HepG2 (cell line): ENCODE measurements at regions not wholly inside any gene's neighbourhood (a gene's known extent, or its start where the extent isn't known, plus 50 kb on each side); places are given as distances from the start of the nearest gene placed in this dataset.

ENCODE experiments used
- ATAC-seq: fragments of 200-7000 bp; cut with Tn5 transposase; 3 replicates; pipeline ENCODE4 v1.9.1; 2020; ENCODE audit warnings: mild to moderate bottlenecking, moderate library complexity
- BruUV-seq: library from RNA; stranded (reverse); fragments of 400-500 nt; replicated peaks from 2 replicates; lab custom pipeline; 2021; lab: Mats Ljungman, UMichigan
- CTCF ChIA-PET: fragments of 300-600 bp; formaldehyde crosslinking; extraction: SDS; loops from one replicate; lab custom pipeline; 2021; ENCODE audit warnings: low total read pairs, inconsistent platforms, low intra/inter-chr PET ratio; lab: Yijun Ruan, JAX
- POLR2A ChIA-PET: fragments of 350-600 bp; sonication (Branson Sonifier 250); formaldehyde crosslinking; loops from one replicate; lab custom pipeline; 2020; ENCODE audit warnings: antibody characterized with exemption, inconsistent platforms; lab: Yijun Ruan, JAX
- DNase-seq: peaks from one replicate; pipeline ENCODE4 v3.0.0-alpha.2; 2015; ENCODE audit warnings: low spot score
- FAIRE-seq: peaks from 3 replicates; lab custom pipeline; 2011; peaks lifted over from hg19 to GRCh38; lab: Jason Lieb, UNC
- H2AFZ ChIP-seq: one replicate; pipeline ENCODE4 v1.6.1; 2011; ENCODE audit warnings: low read length, inconsistent platforms
- H3K27ac ChIP-seq: fragments of 300-600 bp; 3 replicates; pipeline ENCODE4 v1.8.0; 2011; ENCODE audit warnings: mixed run types, mild to moderate bottlenecking, mixed read lengths, low read length, inconsistent platforms; ENCODE audit not compliant: insufficient read depth; ENCODE audit errors: extremely low read length
- H3K27me3 ChIP-seq, 2 experiments: fragments of 200-600 bp in 1 of 2; 2 replicates in 1 of 2; 3 replicates in 1 of 2; pipeline versions ENCODE4 v1.6.0 to v1.8.0; 2011; ENCODE audit warnings: low read length in 2 of 2, mild to moderate bottlenecking in 2 of 2, moderate library complexity in 2 of 2, inconsistent platforms in 1 of 2; ENCODE audit not compliant: insufficient read depth in 2 of 2, control insufficient read depth in 1 of 2
- H3K36me3 ChIP-seq, 2 experiments: fragments of 200-600 bp in 1 of 2; replicated peaks in 1 of 2; 2 replicates in 1 of 2; 3 replicates in 1 of 2; pipeline versions ENCODE4 v1.5.1 to v1.8.0; 2011; ENCODE audit warnings: low read length in 2 of 2, inconsistent platforms in 1 of 2; ENCODE audit not compliant: insufficient read depth in 2 of 2, control insufficient read depth in 1 of 2
- H3K4me1 ChIP-seq: 2 replicates; pipeline ENCODE4 v1.5.1; 2012; ENCODE audit warnings: low read length, inconsistent platforms; ENCODE audit not compliant: insufficient read depth
- H3K4me2 ChIP-seq: 2 replicates; pipeline ENCODE4 v1.6.0; 2011; ENCODE audit warnings: low read depth, low read length, inconsistent platforms
- H3K4me3 ChIP-seq, 3 experiments: fragments of 200-600 bp in 1 of 3; sonication (generic), shearing (Covaris generic) in 1 of 3; replicated peaks in 1 of 3; 2 replicates each; pipeline ENCODE4 v1.5.1; 2011 to 2016; ENCODE audit warnings: low read length in 3 of 3, inconsistent platforms in 2 of 3, low read depth in 2 of 3, mild to moderate bottlenecking in 2 of 3, control low read depth in 1 of 3, mixed read lengths in 1 of 3; ENCODE audit not compliant: insufficient read depth in 1 of 3
- H3K79me2 ChIP-seq: one replicate; pipeline ENCODE4 v1.6.1; 2011; ENCODE audit warnings: low read length, inconsistent platforms; ENCODE audit not compliant: insufficient read depth
- H3K9ac ChIP-seq: 2 replicates; pipeline ENCODE4 v1.6.0; 2011; ENCODE audit warnings: mild to moderate bottlenecking, low read depth, low read length, inconsistent platforms; ENCODE audit not compliant: insufficient read depth
- H3K9me3 ChIP-seq: 2 replicates; pipeline ENCODE4 v1.5.1; 2012; ENCODE audit warnings: mild to moderate bottlenecking, low read length
- H4K20me1 ChIP-seq: 2 replicates; pipeline ENCODE4 v1.6.0; 2011; ENCODE audit warnings: inconsistent platforms, mild to moderate bottlenecking, low read length, moderate library complexity; ENCODE audit not compliant: insufficient read depth
- BHLHE40 ChIP-seq: IDR thresholded peaks from 2 replicates; pipeline ENCODE4 v1.6.1; 2011; ENCODE audit warnings: low read length, improper control_type of control experiment
- CCDC6 ChIP-seq: sonication (generic); formaldehyde crosslinking; IDR thresholded peaks from 2 replicates; pipeline ENCODE4 v1.8.1; 2022; ENCODE audit warnings: mild to moderate bottlenecking, missing genetic modification reagents, moderate library complexity
- FOSL2 ChIP-seq: sonication (generic); formaldehyde crosslinking; IDR thresholded peaks from 2 replicates; pipeline ENCODE4 v1.4.0; 2020; ENCODE audit warnings: missing genetic modification reagents
- GFI1 ChIP-seq: sonication (generic); formaldehyde crosslinking; IDR thresholded peaks from 2 replicates; pipeline ENCODE4 v1.5.0; 2020; ENCODE audit warnings: missing genetic modification reagents, mild to moderate bottlenecking, borderline replicate concordance
- HMGXB4 ChIP-seq, 2 experiments: sonication (generic) in 1 of 2; formaldehyde crosslinking in 1 of 2; IDR thresholded peaks; 2 replicates each; pipeline versions ENCODE4 v1.4.0 to v1.6.1; 2018 to 2020; ENCODE audit warnings: missing genetic modification reagents in 2 of 2, borderline replicate concordance in 1 of 2, low read depth in 1 of 2, mild to moderate bottlenecking in 1 of 2, missing biosample characterization in 1 of 2
- MAFK ChIP-seq, 2 experiments: IDR thresholded peaks in 1 of 2; conservative IDR thresholded peaks in 1 of 2; 2 replicates each; pipeline ENCODE4 v1.6.1; 2011; ENCODE audit warnings: improper control_type of control experiment in 2 of 2, low read length in 2 of 2
- MXI1 ChIP-seq: IDR thresholded peaks from 3 replicates; pipeline ENCODE4 v1.6.1; 2012; ENCODE audit warnings: low read depth, low read length, inconsistent platforms, borderline replicate concordance
- NFATC3 ChIP-seq: sonication (generic); formaldehyde crosslinking; IDR thresholded peaks from 2 replicates; pipeline ENCODE4 v1.5.1; 2020; ENCODE audit warnings: mild to moderate bottlenecking, missing genetic modification reagents
- RFX1 ChIP-seq: fragments of 450-650 bp; IDR thresholded peaks from 2 replicates; pipeline ENCODE4 v1.6.1; 2017
- ZBTB42 ChIP-seq: sonication (generic); formaldehyde crosslinking; IDR thresholded peaks from 2 replicates; pipeline ENCODE4 v1.5.0; 2020; ENCODE audit warnings: mild to moderate bottlenecking, missing genetic modification reagents
- ZKSCAN1 ChIP-seq: fragments of 150-350 bp; IDR thresholded peaks from 2 replicates; pipeline ENCODE4 v1.6.1; 2014; ENCODE audit warnings: low read length
- ZNF713 ChIP-seq: sonication (generic); formaldehyde crosslinking; IDR thresholded peaks from 2 replicates; pipeline ENCODE4 v1.4.0; 2020; ENCODE audit warnings: mild to moderate bottlenecking, missing genetic modification reagents
- ZNF773 ChIP-seq: sonication (generic); formaldehyde crosslinking; IDR thresholded peaks from 2 replicates; pipeline ENCODE4 v1.4.0; 2020; ENCODE audit warnings: missing genetic modification reagents, borderline replicate concordance
- ZNF839 ChIP-seq: sonication (generic); formaldehyde crosslinking; IDR thresholded peaks from 2 replicates; pipeline ENCODE4 v1.4.0; 2020; ENCODE audit warnings: missing genetic modification reagents, mild to moderate bottlenecking, borderline replicate concordance
- WGBS: methylation state at CpG from one replicate; pipeline ENCODE4 v1.1.6; 2017; ENCODE audit warnings: low lambda C conversion rate; 5-methylcytosine and 5-hydroxymethylcytosine counted together
- in situ Hi-C: cut with HindIII; loops from 2 replicates; pipeline ENCODE4 v1.10.0; 2017; ENCODE audit warnings: low pct_unique_long_range_greater_than_20kb; ENCODE audit not compliant: extremely low pct_ligation_motif_present
- intact Hi-C: fragments of 100-400 bp; cut with micrococcal nuclease; formaldehyde crosslinking; loops from one replicate; pipeline ENCODE4 v1.10.0; 2022; ENCODE audit not compliant: unreplicated experiment
- TF ChIP-seq, protein P1 (sequence below): sonication (generic); formaldehyde crosslinking; IDR thresholded peaks from 2 replicates; pipeline ENCODE4 v1.9.0; 2021; ENCODE audit warnings: missing genetic modification reagents, borderline replicate concordance

DNA sequence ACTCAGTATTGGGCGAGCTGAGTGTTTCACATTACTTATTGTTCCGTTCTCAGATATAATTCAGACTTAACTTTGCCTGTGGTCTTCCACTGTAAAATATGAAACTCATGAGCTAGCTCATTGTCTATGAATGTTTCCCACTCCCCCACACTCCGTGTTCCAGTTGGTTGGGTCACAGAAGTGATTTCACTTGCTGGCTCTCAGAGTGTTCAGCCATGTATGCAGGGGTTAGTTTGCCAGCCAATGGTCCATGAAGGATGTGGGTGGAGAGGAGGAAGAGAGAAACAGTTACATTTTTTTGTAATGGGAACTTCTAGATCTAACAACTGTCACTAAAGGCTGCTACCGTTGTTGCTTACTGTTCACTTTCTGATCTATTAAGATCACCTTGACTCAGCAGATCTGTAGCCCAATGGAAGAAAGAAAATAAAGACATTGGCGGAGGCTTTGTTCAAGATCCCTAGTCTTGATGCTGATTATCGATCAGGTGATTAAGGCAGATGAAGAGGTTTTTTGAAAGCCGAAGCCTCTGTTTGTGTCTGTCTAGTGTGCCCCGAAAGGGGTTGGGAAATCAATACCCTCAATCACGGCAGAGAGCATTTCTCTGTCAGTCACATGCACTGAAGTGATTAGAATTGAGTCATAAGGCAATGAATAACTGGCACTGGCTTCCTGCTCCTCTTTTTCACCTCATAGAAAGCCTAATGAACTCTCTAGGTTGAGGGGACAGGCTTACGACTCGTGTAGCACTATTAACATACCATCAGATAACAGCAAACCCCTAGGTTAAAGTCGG, 279.7 kb upstream of the FIGN start:
- in situ Hi-C loops (no loop called here), intact Hi-C loops (no loop called here)
- no peaks in the 10 kb centered on the region for H3K27me3 ChIP-seq
- POLR2A ChIA-PET, result no interaction called here
- H3K9ac ChIP-seq, result no peak overlapping the region
- ATAC-seq (peak; percentile 57), FAIRE-seq (no peak), DNase-seq (no peak)
- no peak overlapping the region for H3K4me3 ChIP-seq
- no peaks in the 10 kb centered on the region for H3K9me3 ChIP-seq
- TF ChIP-seq BHLHE40 (0 out of 2 replicates have a peak, but pooled peaks have one; percentile 37), GFI1 (CRISPR knock-in tag) (no peak), MAFK (conservative IDR thresholded peaks at IDR 0.05 in 1 of 2, IDR thresholded peaks at IDR 0.05 in 1 of 2; ENCODE audit: low read length in 2 of 2) (peak in 1 of 2 experiments; percentile 12; a peak in 1 of 4 replicates), MXI1 (no peak), ZNF773 (no peak), FOSL2 (CRISPR knock-in tag) (peak; percentile 22; the same call in 1 of the 2 replicates)
- CTCF ChIA-PET, result no interaction called here
- peak overlapping the region; percentile 13 for H3K4me2 ChIP-seq
- H3K36me3 ChIP-seq, result no peaks in the 10 kb centered on the region
- no peaks in the 10 kb centered on the region for H3K4me1 ChIP-seq
- no peaks in the 10 kb centered on the region for H3K79me2 ChIP-seq
- H2AFZ ChIP-seq, result no peak overlapping the region
- WGBS, result 9% methylated on average over 12 of the region's 12 CpGs
- no peaks in the 10 kb centered on the region for H4K20me1 ChIP-seq
- no TSS peak for BruUV-seq
- H3K27ac ChIP-seq, result no peak overlapping the region

DNA sequence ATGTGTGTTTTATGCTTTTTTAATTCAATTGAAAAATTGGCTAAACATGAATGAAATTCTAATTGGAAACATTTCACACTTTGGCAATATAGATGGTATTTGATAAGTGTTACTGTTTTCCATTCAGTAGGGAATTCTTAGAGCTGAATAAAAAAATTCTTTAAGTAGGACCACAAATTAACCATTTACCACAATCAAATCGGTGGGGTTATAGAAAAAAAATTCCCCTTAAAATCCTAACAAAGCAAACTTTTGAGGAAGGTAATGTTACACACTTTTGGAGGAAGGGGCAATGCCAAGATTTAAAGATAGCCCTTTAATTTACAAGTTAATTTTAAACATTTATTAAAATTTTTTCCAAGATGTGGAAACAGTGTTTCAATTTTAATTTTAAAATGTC, 279.0 kb upstream of the FIGN start:
- no peak overlapping the region for H3K4me2 ChIP-seq
- in situ Hi-C loops, result no loop called here
- TF ChIP-seq, protein P1, sequence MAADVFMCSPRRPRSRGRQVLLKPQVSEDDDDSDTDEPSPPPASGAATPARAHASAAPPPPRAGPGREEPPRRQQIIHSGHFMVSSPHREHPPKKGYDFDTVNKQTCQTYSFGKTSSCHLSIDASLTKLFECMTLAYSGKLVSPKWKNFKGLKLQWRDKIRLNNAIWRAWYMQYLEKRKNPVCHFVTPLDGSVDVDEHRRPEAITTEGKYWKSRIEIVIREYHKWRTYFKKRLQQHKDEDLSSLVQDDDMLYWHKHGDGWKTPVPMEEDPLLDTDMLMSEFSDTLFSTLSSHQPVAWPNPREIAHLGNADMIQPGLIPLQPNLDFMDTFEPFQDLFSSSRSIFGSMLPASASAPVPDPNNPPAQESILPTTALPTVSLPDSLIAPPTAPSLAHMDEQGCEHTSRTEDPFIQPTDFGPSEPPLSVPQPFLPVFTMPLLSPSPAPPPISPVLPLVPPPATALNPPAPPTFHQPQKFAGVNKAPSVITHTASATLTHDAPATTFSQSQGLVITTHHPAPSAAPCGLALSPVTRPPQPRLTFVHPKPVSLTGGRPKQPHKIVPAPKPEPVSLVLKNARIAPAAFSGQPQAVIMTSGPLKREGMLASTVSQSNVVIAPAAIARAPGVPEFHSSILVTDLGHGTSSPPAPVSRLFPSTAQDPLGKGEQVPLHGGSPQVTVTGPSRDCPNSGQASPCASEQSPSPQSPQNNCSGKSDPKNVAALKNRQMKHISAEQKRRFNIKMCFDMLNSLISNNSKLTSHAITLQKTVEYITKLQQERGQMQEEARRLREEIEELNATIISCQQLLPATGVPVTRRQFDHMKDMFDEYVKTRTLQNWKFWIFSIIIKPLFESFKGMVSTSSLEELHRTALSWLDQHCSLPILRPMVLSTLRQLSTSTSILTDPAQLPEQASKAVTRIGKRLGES (CRISPR knock-in tag), result no peak
- no peak for TF ChIP-seq ZNF839 (CRISPR knock-in tag)
- no peak for TF ChIP-seq ZBTB42 (CRISPR knock-in tag)
- no peak for TF ChIP-seq CCDC6 (CRISPR knock-in tag)
- no peak for TF ChIP-seq HMGXB4 (CRISPR knock-in tag; IDR thresholded peaks at IDR 0.05; ENCODE audit: borderline replicate concordance in 1 of 2, low read depth in 1 of 2)
- TF ChIP-seq NFATC3 (CRISPR knock-in tag), result no peak
- no peak for TF ChIP-seq RFX1
- no peak for TF ChIP-seq ZNF713 (CRISPR knock-in tag)
- TF ChIP-seq ZKSCAN1, result no peak
- POLR2A ChIA-PET, result no interaction called here
- CTCF ChIA-PET, result no interaction called here
- H4K20me1 ChIP-seq, result no peaks in the 10 kb centered on the region
- DNase-seq (no peak), ATAC-seq (no peak), FAIRE-seq (no peak)
- intact Hi-C loops, result no loop called here
- BruUV-seq, result no TSS peak
- H3K79me2 ChIP-seq, result no peaks in the 10 kb centered on the region
- no peak overlapping the region for H3K9ac ChIP-seq
- H3K4me3 ChIP-seq, result no peak overlapping the region
- no peaks in the 10 kb centered on the region for H3K27me3 ChIP-seq
- no peak overlapping the region for H2AFZ ChIP-seq
- no peak overlapping the region for H3K27ac ChIP-seq
- no peaks in the 10 kb centered on the region for H3K9me3 ChIP-seq
- WGBS, result 0% methylated on average over 1 of the region's 1 CpG
- no peaks in the 10 kb centered on the region for H3K4me1 ChIP-seq
- H3K36me3 ChIP-seq, result no peaks in the 10 kb centered on the region
